Activated B cell treated with CpG ODN at 0.5 μM for 24 hours (primary cell): ENCODE measurements at regions not wholly inside any gene's neighbourhood (a gene's known extent, or its start where the extent isn't known, plus 50 kb on each side); places are given as distances from the start of the nearest gene placed in this dataset.

Source experiments
- ATAC-seq: fragments of 200-7000 bp; cut with Tn5 transposase; one replicate; pipeline ENCODE4 v1.10.0; 2021; ENCODE audit warnings: low read depth, mild to moderate bottlenecking, moderate library complexity
- CTCF ChIA-PET: fragments of 350-600 bp; sonication (Branson Sonifier 250); formaldehyde crosslinking; loops from one replicate; lab custom pipeline; 2021; ENCODE audit warnings: antibody characterized with exemption; lab: Charles Lee
- POLR2A ChIA-PET: fragments of 350-600 bp; sonication (Branson Sonifier 250); formaldehyde crosslinking; loops from one replicate; lab custom pipeline; 2021; ENCODE audit warnings: antibody characterized with exemption; lab: Charles Lee
- DNase-seq: peaks from one replicate; pipeline ENCODE4 v3.0.0; 2022
- H3K27ac Mint-ChIP-seq: one replicate; pipeline ENCODE4 v1.8.0; 2020; ENCODE audit warnings: mixed read lengths
- H3K27me3 Mint-ChIP-seq: one replicate; pipeline ENCODE4 v1.8.0; 2021; ENCODE audit warnings: mixed read lengths
- H3K36me3 Mint-ChIP-seq: one replicate; pipeline ENCODE4 v1.8.0; 2021; ENCODE audit warnings: low read depth, mixed read lengths
- H3K4me1 Mint-ChIP-seq: one replicate; pipeline ENCODE4 v1.8.0; 2021; ENCODE audit warnings: mixed read lengths
- H3K4me3 Mint-ChIP-seq: one replicate; pipeline ENCODE4 v1.8.0; 2020; ENCODE audit warnings: mild to moderate bottlenecking, mixed read lengths
- H3K9me3 Mint-ChIP-seq: one replicate; pipeline ENCODE4 v1.8.0; 2020; ENCODE audit warnings: mixed read lengths
- intact Hi-C: fragments of 100-400 bp; cut with micrococcal nuclease; formaldehyde crosslinking; loops from one replicate; pipeline ENCODE4 v1.15.1; 2024
- TF ChIP-seq, protein P1 (sequence below): fragments of 200-600 bp; IDR thresholded peaks from one replicate; pipeline ENCODE4 v1.8.0; 2022; ENCODE audit warnings: antibody characterized with exemption, mild to moderate bottlenecking

DNA sequence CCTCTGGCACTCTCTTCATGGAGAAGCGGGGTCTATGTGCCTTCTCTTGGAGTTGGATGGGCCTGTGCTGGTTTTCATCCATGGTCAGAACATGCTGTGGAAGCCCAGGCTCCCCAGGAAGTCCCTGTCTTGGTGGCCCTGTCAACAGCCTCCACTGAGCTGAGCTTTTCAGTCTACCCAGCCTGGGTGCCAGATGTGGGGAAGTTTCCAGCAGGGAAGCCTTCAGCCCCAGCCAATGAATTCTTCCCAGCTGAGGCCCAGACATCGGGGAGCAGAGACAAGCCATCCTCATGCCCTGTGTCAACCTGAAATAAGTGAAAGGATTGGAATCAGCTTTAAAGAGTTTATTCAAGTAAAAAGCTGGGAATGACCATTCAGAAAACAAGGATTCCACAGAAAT, 75.1 kb upstream of the PGBD5 start:
- H3K9me3 Mint-ChIP-seq, result no peaks in the 10 kb centered on the region
- H3K4me1 Mint-ChIP-seq, result no peaks in the 10 kb centered on the region
- POLR2A ChIA-PET, result no interaction called here
- CTCF ChIA-PET, result no interaction called here
- no peak for DNase-seq
- H3K27me3 Mint-ChIP-seq, result peaks cover 7% of the 10 kb centered on the region
- no peak overlapping the region for H3K27ac Mint-ChIP-seq
- no peak for ATAC-seq
- no peaks in the 10 kb centered on the region for H3K36me3 Mint-ChIP-seq
- no peak overlapping the region for H3K4me3 Mint-ChIP-seq
- intact Hi-C loops, result no loop called here
- TF ChIP-seq, protein P1, sequence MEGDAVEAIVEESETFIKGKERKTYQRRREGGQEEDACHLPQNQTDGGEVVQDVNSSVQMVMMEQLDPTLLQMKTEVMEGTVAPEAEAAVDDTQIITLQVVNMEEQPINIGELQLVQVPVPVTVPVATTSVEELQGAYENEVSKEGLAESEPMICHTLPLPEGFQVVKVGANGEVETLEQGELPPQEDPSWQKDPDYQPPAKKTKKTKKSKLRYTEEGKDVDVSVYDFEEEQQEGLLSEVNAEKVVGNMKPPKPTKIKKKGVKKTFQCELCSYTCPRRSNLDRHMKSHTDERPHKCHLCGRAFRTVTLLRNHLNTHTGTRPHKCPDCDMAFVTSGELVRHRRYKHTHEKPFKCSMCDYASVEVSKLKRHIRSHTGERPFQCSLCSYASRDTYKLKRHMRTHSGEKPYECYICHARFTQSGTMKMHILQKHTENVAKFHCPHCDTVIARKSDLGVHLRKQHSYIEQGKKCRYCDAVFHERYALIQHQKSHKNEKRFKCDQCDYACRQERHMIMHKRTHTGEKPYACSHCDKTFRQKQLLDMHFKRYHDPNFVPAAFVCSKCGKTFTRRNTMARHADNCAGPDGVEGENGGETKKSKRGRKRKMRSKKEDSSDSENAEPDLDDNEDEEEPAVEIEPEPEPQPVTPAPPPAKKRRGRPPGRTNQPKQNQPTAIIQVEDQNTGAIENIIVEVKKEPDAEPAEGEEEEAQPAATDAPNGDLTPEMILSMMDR, result no peak

DNA sequence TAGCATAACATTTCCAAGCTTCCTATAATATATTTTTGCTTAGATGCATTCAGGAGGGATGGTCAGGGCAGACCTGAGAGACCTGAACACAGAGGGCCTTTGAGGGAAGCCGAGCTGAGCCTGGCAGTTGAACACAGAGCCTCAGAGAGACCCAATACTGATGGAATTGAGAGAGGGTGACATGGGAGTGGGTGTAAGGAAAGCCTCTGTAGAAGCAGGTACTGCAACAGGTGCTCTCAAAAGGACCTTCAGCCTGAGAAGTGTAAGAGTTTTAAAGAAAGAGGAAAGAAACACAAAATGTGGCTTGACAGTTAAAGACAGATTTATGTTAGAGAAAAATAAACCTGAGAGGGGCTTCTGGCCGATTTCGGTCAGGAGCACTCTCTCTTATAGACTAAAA, 73.9 kb upstream of the PGBD5 start:
- CTCF ChIA-PET, result no interaction called here

DNA sequence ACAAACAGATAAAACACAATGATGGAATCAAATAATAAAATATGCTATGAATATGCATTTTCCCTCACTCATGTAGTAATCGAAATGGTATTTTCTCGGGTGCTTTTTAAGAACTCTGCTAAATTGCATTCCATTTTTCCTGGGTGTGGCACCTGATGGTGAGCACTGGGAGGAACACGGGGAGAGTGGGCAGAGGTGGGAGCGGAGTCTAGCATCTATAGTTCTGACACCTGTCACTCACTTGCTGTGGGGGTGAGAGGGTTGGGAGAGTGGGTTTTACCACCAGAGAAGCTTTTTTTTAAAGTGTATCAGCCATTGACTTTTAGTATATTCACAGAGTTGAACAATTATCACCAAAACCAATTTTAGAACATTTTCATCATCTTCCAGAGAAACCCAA, 73.4 kb upstream of the PGBD5 start:
- TF ChIP-seq, protein P1, result no peak
- POLR2A ChIA-PET, result no interaction called here
- no peak for ATAC-seq
- H3K36me3 Mint-ChIP-seq, result no peaks in the 10 kb centered on the region
- no peak for DNase-seq
- CTCF ChIA-PET, result no interaction called here
- H3K4me1 Mint-ChIP-seq, result no peaks in the 10 kb centered on the region
- H3K9me3 Mint-ChIP-seq, result no peaks in the 10 kb centered on the region
- H3K27ac Mint-ChIP-seq, result no peak overlapping the region
- H3K4me3 Mint-ChIP-seq, result no peak overlapping the region
- H3K27me3 Mint-ChIP-seq, result peaks cover 10% of the 10 kb centered on the region
- intact Hi-C loops, result no loop called here

More for the DNA sequence above, 73.9 kb upstream of the PGBD5 start:
- ATAC-seq (no peak), DNase-seq (no peak)
- intact Hi-C loops, result no loop called here
- Mint-ChIP-seq H3K27me3 (peaks cover 7% of the 10 kb centered on the region), H3K4me3 (no peak overlapping the region), H3K9me3 (no peaks in the 10 kb centered on the region), H3K36me3 (no peaks in the 10 kb centered on the region), H3K27ac (no peak overlapping the region), H3K4me1 (no peaks in the 10 kb centered on the region)
- TF ChIP-seq, protein P1, result no peak
- POLR2A ChIA-PET, result no interaction called here

DNA sequence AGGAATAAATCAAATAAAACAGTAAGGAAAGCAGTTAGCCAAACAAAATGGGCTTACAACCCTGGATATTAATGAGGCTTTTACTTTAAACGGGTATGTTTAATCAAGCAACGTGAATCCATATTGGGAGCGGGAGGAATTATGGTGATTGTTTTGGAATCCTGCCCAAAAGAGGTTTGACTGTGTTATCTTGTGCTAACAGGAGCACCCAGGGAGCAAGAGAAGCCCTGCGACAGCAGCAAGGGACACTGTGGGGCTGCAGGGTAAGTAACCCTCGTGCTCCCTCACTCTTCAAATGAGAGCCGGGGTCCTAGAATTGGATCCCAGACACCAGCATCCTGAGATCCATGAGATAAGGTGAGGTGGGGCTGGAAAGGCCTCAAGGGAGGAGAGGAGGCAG, 72.6 kb upstream of the PGBD5 start:
- DNase-seq, result no peak
- H3K36me3 Mint-ChIP-seq, result no peaks in the 10 kb centered on the region
- TF ChIP-seq, protein P1, result no peak
- no peak for ATAC-seq
- H3K27ac Mint-ChIP-seq, result no peak overlapping the region
- CTCF ChIA-PET, result no interaction called here
- POLR2A ChIA-PET, result no interaction called here
- H3K4me1 Mint-ChIP-seq, result no peaks in the 10 kb centered on the region
- no peaks in the 10 kb centered on the region for H3K9me3 Mint-ChIP-seq
- intact Hi-C loops, result no loop called here
- H3K4me3 Mint-ChIP-seq, result no peak overlapping the region
- peaks cover 12% of the 10 kb centered on the region for H3K27me3 Mint-ChIP-seq

DNA sequence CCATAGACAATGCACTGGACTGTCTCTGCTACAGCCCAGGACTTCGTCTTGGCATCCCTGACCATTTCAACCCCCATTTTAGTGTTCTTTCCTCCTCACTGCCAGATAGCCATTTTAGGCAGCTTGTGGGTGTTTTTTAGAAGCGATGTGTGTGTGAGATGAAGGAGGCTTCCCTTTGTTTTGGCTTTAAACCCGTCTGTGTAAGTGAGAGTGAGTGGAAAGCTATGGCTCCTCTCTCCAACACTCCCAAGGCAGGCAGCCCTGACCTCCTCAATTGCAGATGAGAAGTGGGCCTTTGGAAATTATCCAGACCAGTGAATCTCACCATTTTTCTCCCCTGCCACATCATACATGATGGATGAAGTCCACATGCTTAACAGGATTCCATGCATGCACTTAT, 70.3 kb upstream of the PGBD5 start:
- Mint-ChIP-seq H3K36me3 (no peaks in the 10 kb centered on the region), H3K27me3 (peaks cover 15% of the 10 kb centered on the region), H3K27ac (no peak overlapping the region), H3K4me1 (no peaks in the 10 kb centered on the region), H3K4me3 (no peak overlapping the region), H3K9me3 (no peaks in the 10 kb centered on the region)
- CTCF ChIA-PET, result no interaction called here
- DNase-seq (no peak), ATAC-seq (no peak)
- intact Hi-C loops, result no loop called here
- TF ChIP-seq, protein P1, result no peak
- POLR2A ChIA-PET, result no interaction called here
